BE2C (cell line): ENCODE measurements at regions not wholly inside any gene's neighbourhood (a gene's known extent, or its start where the extent isn't known, plus 50 kb on each side); places are given as distances from the start of the nearest gene placed in this dataset.

Experiments used
- DNase-seq: peaks from one replicate; pipeline ENCODE4 v3.0.0-alpha.2; 2020
- H3K27me3 ChIP-seq: fragments of 250-450 bp; sonication (Bioruptor Pico); 2 replicates; pipeline ENCODE4 v1.5.1; 2020; ENCODE audit warnings: mild to moderate bottlenecking
- H3K36me3 ChIP-seq: fragments of 250-450 bp; sonication (Bioruptor Pico); 2 replicates; pipeline ENCODE4 v1.5.1; 2020; ENCODE audit warnings: mild to moderate bottlenecking
- H3K4me1 ChIP-seq: fragments of 250-450 bp; sonication (Bioruptor Pico); 2 replicates; pipeline ENCODE4 v1.5.1; 2020
- H3K4me3 ChIP-seq: 2 replicates; pipeline ENCODE4 v1.5.1; 2011; ENCODE audit warnings: low read depth, low read length
- H3K9me3 ChIP-seq: fragments of 250-450 bp; sonication (Bioruptor Pico); 2 replicates; pipeline ENCODE4 v1.5.1; 2020
- TF ChIP-seq, protein P1 (sequence below): IDR thresholded peaks from 2 replicates; pipeline ENCODE4 v1.5.1; 2012; ENCODE audit warnings: mild to moderate bottlenecking, low read depth, low read length

DNA sequence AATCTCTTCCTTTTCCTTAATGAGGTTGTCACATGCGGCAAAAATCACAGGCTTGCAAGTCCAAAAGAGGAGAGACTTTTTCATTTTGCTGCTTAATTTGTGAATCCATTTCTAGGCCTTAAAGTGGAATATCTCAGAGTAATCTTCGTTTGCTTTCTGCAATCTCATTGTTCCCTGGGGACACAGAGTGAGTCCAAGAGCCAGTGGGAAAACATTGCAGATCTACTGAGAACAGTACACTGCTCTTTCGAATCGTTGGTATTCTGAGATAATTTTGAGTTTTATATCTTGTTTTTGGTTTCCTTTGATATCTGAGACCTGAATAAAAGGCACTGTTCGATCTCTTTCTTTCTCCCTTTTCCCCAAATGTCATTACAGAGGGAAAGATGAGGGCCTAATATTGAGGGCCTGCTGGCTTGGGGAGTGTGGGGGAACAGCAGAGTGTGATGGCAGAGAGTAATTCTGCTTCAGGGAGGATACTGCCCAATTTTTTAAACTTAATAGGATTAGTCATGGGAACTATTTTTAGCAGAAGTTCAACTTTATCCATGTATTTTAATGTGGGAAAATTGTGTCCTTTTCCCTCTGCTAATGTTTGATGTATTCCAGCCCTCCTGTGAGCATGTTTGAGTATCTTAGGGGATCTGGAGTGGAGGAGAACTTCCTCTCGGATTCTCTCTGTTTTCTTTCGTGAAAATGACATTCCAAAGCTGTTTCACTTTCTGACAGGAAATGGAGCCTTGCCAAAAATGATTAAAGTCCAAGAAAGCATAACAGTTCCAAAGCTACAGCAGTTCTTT lies 418.2 kb upstream of the ZEB2 start:
- TF ChIP-seq, protein P1, sequence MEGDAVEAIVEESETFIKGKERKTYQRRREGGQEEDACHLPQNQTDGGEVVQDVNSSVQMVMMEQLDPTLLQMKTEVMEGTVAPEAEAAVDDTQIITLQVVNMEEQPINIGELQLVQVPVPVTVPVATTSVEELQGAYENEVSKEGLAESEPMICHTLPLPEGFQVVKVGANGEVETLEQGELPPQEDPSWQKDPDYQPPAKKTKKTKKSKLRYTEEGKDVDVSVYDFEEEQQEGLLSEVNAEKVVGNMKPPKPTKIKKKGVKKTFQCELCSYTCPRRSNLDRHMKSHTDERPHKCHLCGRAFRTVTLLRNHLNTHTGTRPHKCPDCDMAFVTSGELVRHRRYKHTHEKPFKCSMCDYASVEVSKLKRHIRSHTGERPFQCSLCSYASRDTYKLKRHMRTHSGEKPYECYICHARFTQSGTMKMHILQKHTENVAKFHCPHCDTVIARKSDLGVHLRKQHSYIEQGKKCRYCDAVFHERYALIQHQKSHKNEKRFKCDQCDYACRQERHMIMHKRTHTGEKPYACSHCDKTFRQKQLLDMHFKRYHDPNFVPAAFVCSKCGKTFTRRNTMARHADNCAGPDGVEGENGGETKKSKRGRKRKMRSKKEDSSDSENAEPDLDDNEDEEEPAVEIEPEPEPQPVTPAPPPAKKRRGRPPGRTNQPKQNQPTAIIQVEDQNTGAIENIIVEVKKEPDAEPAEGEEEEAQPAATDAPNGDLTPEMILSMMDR, result no peak
- Histone ChIP-seq H3K36me3 (no peaks in the 10 kb centered on the region), H3K27me3 (no peaks in the 10 kb centered on the region), H3K4me3 (no peak overlapping the region), H3K4me1 (no peaks in the 10 kb centered on the region; the same call in 1 of the 2 replicates), H3K9me3 (no peaks in the 10 kb centered on the region)
- DNase-seq, result no peak

DNA sequence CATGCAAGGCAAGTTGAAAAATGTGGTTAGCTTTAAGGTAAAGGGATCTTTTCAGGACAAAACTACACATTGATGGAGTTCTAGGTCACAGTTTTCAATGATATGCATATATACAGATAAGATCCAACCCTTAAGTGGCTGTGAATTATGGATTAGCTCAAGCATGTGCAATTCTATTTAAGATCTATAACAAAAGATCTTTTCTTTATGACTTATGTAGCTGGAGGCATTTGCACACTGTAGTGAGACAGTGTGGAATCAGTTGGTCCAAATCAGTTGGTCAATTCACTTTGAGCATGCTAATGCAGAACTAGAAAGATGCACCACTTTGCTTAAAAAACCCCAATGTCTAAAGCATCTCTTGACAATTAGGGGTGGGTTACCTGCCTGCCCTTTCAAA lies 417.1 kb upstream of the ZEB2 start:
- Histone ChIP-seq H3K36me3 (no peaks in the 10 kb centered on the region), H3K9me3 (no peaks in the 10 kb centered on the region), H3K4me1 (no peaks in the 10 kb centered on the region; the same call in 1 of the 2 replicates), H3K27me3 (no peaks in the 10 kb centered on the region), H3K4me3 (no peak overlapping the region)
- TF ChIP-seq, protein P1, result no peak
- no peak for DNase-seq

DNA sequence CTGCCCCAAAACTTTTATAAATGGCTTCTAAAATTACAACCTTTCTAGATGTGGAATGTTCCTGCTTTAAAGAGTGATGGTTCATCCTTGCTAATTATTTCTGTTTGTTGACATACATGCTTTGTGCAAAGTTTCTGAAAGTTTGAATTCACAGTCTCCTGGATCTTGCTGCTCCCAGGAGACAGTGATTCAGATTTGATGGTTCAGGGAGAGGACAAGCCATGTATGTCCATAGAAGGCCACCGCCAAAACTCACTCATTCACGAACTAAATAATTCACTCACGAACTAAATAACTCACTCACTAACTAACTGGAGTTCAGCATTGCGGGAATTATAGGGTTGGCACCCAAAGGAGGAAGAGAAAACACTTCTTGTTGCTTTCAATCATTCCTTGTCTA lies 416.5 kb upstream of the ZEB2 start:
- H3K9me3 ChIP-seq, result no peaks in the 10 kb centered on the region
- H3K4me3 ChIP-seq, result no peak overlapping the region
- no peaks in the 10 kb centered on the region for H3K27me3 ChIP-seq
- TF ChIP-seq, protein P1, result no peak
- no peaks in the 10 kb centered on the region for H3K36me3 ChIP-seq
- no peak for DNase-seq
- no peaks in the 10 kb centered on the region; the same call in 1 of the 2 replicates for H3K4me1 ChIP-seq

DNA sequence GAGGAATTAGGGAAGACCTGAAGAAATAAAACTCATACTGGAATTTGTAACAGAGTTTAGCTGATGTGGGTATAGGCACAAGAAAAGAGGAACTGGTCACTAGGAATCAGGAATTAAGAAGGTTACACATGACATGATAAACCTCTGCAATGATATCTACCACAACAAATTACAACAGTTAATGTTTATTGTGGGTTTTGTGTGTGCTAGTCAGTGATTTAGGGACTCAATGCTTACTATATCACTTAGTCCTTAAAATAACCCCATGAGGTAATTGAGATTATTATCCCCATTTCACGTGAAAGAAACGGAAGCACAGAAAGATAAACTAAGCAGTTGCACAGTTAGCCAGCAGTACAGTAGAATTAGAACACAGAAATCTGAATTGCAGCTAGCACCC lies 415.8 kb upstream of the ZEB2 start:
- Histone ChIP-seq H3K27me3 (no peaks in the 10 kb centered on the region), H3K4me1 (no peaks in the 10 kb centered on the region; the same call in 1 of the 2 replicates), H3K36me3 (no peaks in the 10 kb centered on the region), H3K9me3 (no peaks in the 10 kb centered on the region), H3K4me3 (no peak overlapping the region)
- no peak for DNase-seq
- TF ChIP-seq, protein P1, result no peak

DNA sequence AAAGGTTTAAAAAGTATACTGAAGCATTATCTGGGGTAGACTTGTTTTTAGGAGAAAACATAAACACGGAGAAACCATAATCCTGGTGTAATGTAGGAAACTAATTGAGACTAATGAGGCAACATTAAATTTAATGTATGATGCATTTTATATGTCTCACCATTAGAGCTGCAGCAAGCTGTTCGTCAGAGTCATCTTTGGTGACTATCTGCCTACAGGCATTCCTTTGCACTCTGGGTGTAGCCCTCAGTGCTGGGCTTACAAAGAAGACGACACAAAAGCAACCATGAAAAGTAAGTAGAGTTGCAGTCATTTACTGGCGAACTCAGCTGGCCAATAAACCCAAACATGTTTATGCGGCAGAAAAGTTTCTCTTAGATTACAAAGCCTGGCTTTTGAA lies 415.3 kb upstream of the ZEB2 start:
- H3K9me3 ChIP-seq, result no peaks in the 10 kb centered on the region
- no peaks in the 10 kb centered on the region; the same call in 1 of the 2 replicates for H3K4me1 ChIP-seq
- H3K27me3 ChIP-seq, result no peaks in the 10 kb centered on the region
- DNase-seq, result no peak
- no peaks in the 10 kb centered on the region for H3K36me3 ChIP-seq
- TF ChIP-seq, protein P1, result no peak
- no peak overlapping the region for H3K4me3 ChIP-seq

DNA sequence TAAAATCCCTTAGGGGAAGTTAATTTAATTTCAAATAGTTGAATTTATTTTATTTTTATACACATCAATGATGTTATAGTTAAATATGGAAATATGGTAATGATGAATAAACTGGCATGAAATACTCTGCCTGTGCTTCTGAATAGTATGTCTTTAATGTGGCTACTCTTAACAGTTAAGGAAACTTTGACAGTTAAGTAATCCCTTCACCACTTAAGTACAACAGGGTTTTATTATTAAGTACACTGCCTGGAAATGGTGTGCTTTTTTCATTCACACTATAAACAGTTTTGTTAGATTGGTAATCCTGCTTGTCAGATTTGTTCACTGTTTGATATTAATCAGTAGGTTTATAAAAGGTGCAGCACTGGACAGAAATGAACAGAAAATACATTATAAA lies 412.0 kb upstream of the ZEB2 start:
- H3K36me3 ChIP-seq, result no peaks in the 10 kb centered on the region
- no peak overlapping the region for H3K4me3 ChIP-seq
- H3K4me1 ChIP-seq, result no peaks in the 10 kb centered on the region
- TF ChIP-seq, protein P1, result no peak
- DNase-seq, result no peak
- no peaks in the 10 kb centered on the region for H3K9me3 ChIP-seq
- no peaks in the 10 kb centered on the region for H3K27me3 ChIP-seq
